GM18951 (cell line): ENCODE measurements at regions not wholly inside any gene's neighbourhood (a gene's known extent, or its start where the extent isn't known, plus 50 kb on each side); places are given as distances from the start of the nearest gene placed in this dataset.

ENCODE experiments used
- POLR2A ChIP-seq: IDR thresholded peaks from 4 replicates; pipeline ENCODE4 v1.6.1; 2011; ENCODE audit warnings: mild to moderate bottlenecking; ENCODE audit not compliant: insufficient read length, insufficient read depth; ENCODE audit errors: extremely low read depth
- in situ Hi-C: fragments of 300-500 bp; cut with MboI; formaldehyde crosslinking; loops from one replicate; pipeline ENCODE4 v1.12.0; 2022; ENCODE audit warnings: low sequenced_read_pairs, mixed read lengths, inconsistent platforms; ENCODE audit not compliant: unreplicated experiment

GRCh38 chr13:111508902-111509509 lies 188.6 kb downstream of the TEX29 start:
- TF ChIP-seq POLR2A: no peak
- in situ Hi-C loops: no loop called here

DNA sequence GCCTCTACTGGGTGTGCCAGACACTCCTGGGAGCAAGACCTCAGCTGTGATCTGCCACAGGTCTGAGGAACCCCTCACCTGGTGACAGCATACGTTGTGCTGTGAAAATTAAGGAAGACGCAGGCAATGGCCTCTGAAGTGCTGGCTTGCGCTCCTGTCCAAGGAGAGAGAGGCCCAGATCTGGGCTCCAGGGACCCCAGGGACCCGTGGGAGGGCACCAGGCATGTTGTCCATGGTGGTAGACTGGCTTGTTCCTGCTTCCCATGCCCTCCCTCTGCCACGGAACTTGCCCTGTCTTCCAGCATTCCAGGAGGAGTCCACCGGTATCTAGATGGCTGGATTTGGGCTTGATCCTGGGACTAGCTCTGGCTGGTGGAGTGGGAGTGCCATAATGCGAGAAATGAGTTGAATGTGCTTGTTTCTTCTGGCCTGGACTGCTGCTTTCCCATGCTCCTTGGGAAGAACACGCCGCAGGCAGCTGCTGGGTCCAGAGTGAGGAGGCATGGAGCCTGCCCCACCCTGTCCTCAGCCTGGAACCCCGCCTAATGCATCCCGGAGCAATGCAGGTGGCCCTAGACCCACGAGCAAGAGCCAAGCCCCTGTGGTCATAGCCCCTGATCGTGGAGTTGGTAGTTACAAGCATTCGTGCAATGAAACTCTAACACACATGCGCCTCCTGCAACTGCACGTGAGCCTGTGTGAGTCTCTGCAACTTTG lies 190.2 kb downstream of the TEX29 start:
- no peak for TF ChIP-seq POLR2A
- in situ Hi-C loops: no loop called here

GRCh38 chr13:111511219-111511732 lies 190.8 kb downstream of the TEX29 start:
- in situ Hi-C loops: no loop called here
- TF ChIP-seq POLR2A: no peak

DNA sequence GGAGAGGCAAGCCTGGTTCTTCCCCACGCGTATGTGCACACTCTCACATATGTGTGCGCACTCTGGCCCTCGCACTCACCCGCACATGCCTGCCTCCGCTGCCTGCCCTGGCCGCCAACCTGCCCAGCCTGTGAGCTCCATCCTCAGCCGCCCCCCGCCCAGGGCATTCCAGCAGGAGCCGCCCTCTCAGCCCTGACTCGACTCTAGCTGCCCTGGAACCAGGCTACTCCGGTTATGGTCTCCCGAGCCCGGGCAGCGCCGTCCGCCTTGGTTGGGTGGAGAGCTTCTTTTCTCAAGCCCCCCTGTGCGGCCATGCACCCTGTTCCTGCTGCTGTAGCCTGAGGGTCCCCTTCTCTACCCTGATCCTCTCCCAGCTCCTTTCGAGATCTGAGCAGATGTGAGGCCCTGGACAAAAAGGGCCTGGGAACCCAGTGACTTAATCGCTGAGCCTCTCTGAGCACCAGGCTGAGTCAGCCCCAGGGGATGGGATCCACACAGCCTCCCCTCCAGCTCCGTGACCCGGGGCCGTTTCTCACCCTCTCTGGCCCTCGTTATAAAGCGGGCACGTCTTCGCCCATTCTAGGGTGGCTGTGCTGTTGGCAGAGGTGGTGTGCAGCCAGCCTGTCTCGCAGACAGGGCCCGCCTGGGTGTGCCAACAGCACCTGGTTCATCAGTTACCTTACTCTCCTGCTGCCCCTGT lies 191.5 kb downstream of the TEX29 start:
- no peak for TF ChIP-seq POLR2A
- in situ Hi-C loops: no loop called here

GRCh38 chr13:111512707-111513106 lies 192.3 kb downstream of the TEX29 start:
- no peak for TF ChIP-seq POLR2A
- in situ Hi-C loops: no loop called here

DNA sequence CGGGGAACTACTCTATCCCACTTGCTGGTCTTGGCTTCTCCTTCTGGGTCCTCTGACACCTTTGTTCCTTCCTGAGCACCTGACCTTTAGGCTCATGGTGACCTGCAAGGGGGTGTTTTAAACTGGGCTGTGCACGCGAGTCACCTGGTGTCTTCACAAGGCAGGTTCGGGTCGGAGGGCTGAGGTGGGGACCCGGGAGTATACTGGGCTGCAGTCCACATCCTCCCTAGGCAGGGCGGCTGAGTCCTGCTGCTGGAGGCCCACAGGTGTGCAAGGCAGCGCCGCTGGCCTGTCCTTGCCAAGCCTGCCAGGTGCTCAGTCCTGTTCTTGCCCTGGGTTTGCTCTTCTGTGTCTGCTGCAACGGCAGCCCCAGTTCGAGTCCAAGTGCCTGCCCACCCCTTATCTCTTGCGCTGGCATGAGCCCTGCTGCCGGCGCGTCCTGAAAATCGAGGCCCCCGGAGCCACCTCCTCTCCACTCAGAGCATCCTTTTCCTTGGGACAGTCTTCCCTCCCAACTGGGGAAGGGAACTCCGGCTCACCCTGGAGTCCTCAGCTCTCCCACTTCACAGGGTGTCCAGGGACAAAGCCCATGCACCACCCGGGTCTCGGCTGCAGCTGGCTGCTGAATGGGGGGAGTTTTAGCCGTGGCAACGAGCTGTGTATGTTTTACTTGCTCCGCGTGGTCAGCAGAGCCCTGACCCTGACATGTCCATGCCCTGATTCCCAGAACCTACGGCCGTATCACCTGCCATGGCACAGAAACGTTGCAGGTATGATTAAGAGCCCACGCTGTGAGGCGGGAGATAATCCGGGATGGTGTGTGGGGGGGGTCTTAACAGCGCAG lies 193.5 kb downstream of the TEX29 start:
- no peak for TF ChIP-seq POLR2A
- in situ Hi-C loops: no loop called here

- TF ChIP-seq POLR2A: no peak
- in situ Hi-C loops: no loop called here
Measured at GRCh38 chr13:111514610-111515306, 194.3 kb downstream of the TEX29 start.

DNA sequence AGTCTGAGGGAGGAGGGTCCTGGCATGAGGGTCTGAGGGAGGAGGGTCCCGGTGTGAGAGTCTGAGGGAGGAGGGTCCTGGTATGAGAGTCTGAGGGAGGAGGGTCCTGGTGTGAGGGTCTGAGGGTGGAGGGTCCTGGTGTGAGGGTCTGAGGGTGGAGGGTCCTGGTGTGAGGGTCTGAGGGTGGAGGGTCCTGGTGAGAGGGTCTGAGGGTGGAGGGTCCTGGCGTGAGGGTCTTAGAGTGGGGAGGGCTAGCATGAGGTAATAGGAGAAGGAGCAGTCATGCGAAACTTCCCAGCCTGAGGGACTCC lies 194.8 kb downstream of the TEX29 start:
- no peak for TF ChIP-seq POLR2A
- in situ Hi-C loops: no loop called here

- in situ Hi-C loops: no loop called here
- no peak for TF ChIP-seq POLR2A
Measured at GRCh38 chr13:111515635-111516034, 195.2 kb downstream of the TEX29 start.

GRCh38 chr13:111516712-111517640 lies 196.5 kb downstream of the TEX29 start:
- in situ Hi-C loops: no loop called here
- no peak for TF ChIP-seq POLR2A

DNA sequence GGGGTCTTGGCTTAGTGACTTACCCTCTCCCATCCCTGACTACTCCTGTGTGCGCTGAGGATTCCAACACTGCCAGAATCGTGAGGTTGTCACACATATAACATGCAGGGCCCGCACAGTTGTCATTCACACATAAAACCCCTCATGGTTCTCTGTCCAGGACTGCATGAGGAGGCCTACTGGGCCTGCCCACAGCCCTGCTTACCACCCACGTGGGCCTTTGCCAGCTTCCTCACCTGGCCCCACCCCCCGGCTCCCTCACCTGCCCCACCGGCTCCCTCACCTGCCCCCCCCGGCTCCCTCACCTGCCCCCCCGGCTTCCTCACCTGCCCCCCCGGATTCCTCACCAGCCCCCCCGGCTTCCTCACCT lies 197.2 kb downstream of the TEX29 start:
- TF ChIP-seq POLR2A: no peak

More for the DNA sequence above, 197.2 kb downstream of the TEX29 start:
- in situ Hi-C loops: no loop called here
